Loucy (cell line): ENCODE measurements at regions not wholly inside any gene's neighbourhood (a gene's known extent, or its start where the extent isn't known, plus 50 kb on each side); places are given as distances from the start of the nearest gene placed in this dataset.

Experiments
- CTCF ChIP-seq: fragments of 200-600 bp; sonication (generic); conservative IDR thresholded peaks from 2 replicates; pipeline ENCODE4 v1.5.1; 2014; ENCODE audit warnings: mild to moderate bottlenecking, antibody characterized with exemption, low read length
- EZH2phosphoT487 ChIP-seq: fragments of 200-600 bp; IDR thresholded peaks from 2 replicates; pipeline ENCODE4 v1.6.1; 2018; ENCODE audit warnings: antibody characterized with exemption, mild to moderate bottlenecking, moderate library complexity, borderline replicate concordance

- TF ChIP-seq CTCF: peak; percentile 64
- no peak for TF ChIP-seq EZH2phosphoT487
Measured at GRCh38 chr5:30401479-30402058, 791.9 kb upstream of the CDH6 start.
